Naive thymus-derived CD4-positive, alpha-beta T cell (primary cell): ENCODE measurements at regions not wholly inside any gene's neighbourhood (a gene's known extent, or its start where the extent isn't known, plus 50 kb on each side); places are given as distances from the start of the nearest gene placed in this dataset.

ENCODE experiments used
- ATAC-seq: fragments of 150-1000 bp; cut with Tn5 transposase; 2 replicates; pipeline ENCODE4 v1.10.0; 2021; ENCODE audit warnings: mild to moderate bottlenecking, moderate library complexity
- CTCF ChIA-PET: fragments of 350-600 bp; sonication (Branson Sonifier 250); formaldehyde crosslinking; loops from one replicate; lab custom pipeline; 2021; ENCODE audit warnings: antibody characterized with exemption; lab: Charles Lee
- POLR2A ChIA-PET: fragments of 350-600 bp; sonication (Branson Sonifier 250); formaldehyde crosslinking; loops from one replicate; lab custom pipeline; 2021; ENCODE audit warnings: antibody characterized with exemption, inconsistent platforms; lab: Charles Lee
- DNase-seq, 9 donors: peaks; one replicate each; pipeline versions ENCODE4 v3.0.0 to v3.0.0-alpha.2; 2020 to 2022; ENCODE audit warnings: mixed read lengths in 1 of 9
- H3K27ac ChIP-seq: one replicate; pipeline ENCODE4 v1.7.0; 2013; ENCODE audit warnings: mild to moderate bottlenecking, low read depth, low read length, moderate library complexity
- H3K27me3 ChIP-seq, 2 donors: one replicate each; pipeline ENCODE4 v1.7.0; 2013; ENCODE audit warnings: low read length in 2 of 2, mild to moderate bottlenecking in 2 of 2, moderate library complexity in 2 of 2; ENCODE audit not compliant: control insufficient read depth in 2 of 2, insufficient read depth in 2 of 2
- H3K36me3 ChIP-seq, 3 experiments: 1 replicate in 2 of 3; 2 replicates in 1 of 3; pipeline ENCODE4 v1.7.0; 2013; ENCODE audit warnings: low read length in 3 of 3, mild to moderate bottlenecking in 3 of 3, moderate library complexity in 1 of 3; ENCODE audit not compliant: insufficient read depth in 3 of 3, control insufficient read depth in 2 of 3
- H3K4me1 ChIP-seq, 2 donors: one replicate each; pipeline ENCODE4 v1.7.0; 2013; ENCODE audit warnings: low read length in 2 of 2, mild to moderate bottlenecking in 2 of 2, moderate library complexity in 1 of 2; ENCODE audit not compliant: control insufficient read depth in 2 of 2, insufficient read depth in 2 of 2
- H3K4me3 ChIP-seq: 2 replicates; pipeline ENCODE4 v1.7.0; 2013; ENCODE audit warnings: mild to moderate bottlenecking, low read length
- H3K9me3 ChIP-seq, 3 experiments: 1 replicate in 2 of 3; 2 replicates in 1 of 3; pipeline ENCODE4 v1.7.0; 2013; ENCODE audit warnings: low read length in 3 of 3; ENCODE audit not compliant: control insufficient read depth in 2 of 3
- H3K27ac Mint-ChIP-seq, 9 donors: one replicate each; pipeline ENCODE4 v1.8.0; 2020 to 2022; ENCODE audit warnings: mixed read lengths in 9 of 9, mild to moderate bottlenecking in 8 of 9, moderate library complexity in 5 of 9, inconsistent platforms in 2 of 9
- H3K27me3 Mint-ChIP-seq, 5 donors: one replicate each; pipeline ENCODE4 v1.8.0; 2021 to 2022; ENCODE audit warnings: mixed read lengths in 5 of 5, mild to moderate bottlenecking in 1 of 5
- H3K36me3 Mint-ChIP-seq, 5 donors: one replicate each; pipeline ENCODE4 v1.8.0; 2020 to 2022; ENCODE audit warnings: mixed read lengths in 5 of 5, mild to moderate bottlenecking in 3 of 5, inconsistent platforms in 1 of 5
- H3K4me1 Mint-ChIP-seq, 7 donors: one replicate each; pipeline ENCODE4 v1.8.0; 2020 to 2022; ENCODE audit warnings: mixed read lengths in 7 of 7, mild to moderate bottlenecking in 3 of 7, inconsistent platforms in 1 of 7
- H3K4me3 Mint-ChIP-seq, 10 donors: one replicate each; pipeline ENCODE4 v1.8.0; 2020 to 2022; ENCODE audit warnings: mild to moderate bottlenecking in 10 of 10, mixed read lengths in 10 of 10, moderate library complexity in 6 of 10, inconsistent platforms in 2 of 10
- H3K9me3 Mint-ChIP-seq, 11 donors: one replicate each; pipeline ENCODE4 v1.8.0; 2020 to 2022; ENCODE audit warnings: mixed read lengths in 11 of 11, mild to moderate bottlenecking in 4 of 11, inconsistent platforms in 1 of 11, moderate library complexity in 1 of 11
- intact Hi-C, 2 donors: fragments of 100-400 bp; cut with micrococcal nuclease; formaldehyde crosslinking; loops; one replicate each; pipeline ENCODE4 v1.15.1; 2023

GRCh38 chr5:2857837-2858236 is 106.4 kb upstream of the IRX2 start:
- Histone ChIP-seq H3K4me1 (no peaks in the 10 kb centered on the region), H3K4me3 (no peak overlapping the region), H3K27ac (no peak overlapping the region), H3K27me3 (no peaks in the 10 kb centered on the region), H3K9me3 (no peaks in the 10 kb centered on the region), H3K36me3 (no peaks in the 10 kb centered on the region)
- ChIA-PET CTCF (no interaction called here), POLR2A (no interaction called here)
- Mint-ChIP-seq H3K27ac (no peak overlapping the region), H3K36me3 (no peaks in the 10 kb centered on the region), H3K4me3 (no peak overlapping the region), H3K9me3 (peaks cover 0 to 7% (median 3%) of the 10 kb centered on the region in 11 donors), H3K27me3 (peaks cover 0 to 5% (median 0%) of the 10 kb centered on the region in 5 donors), H3K4me1 (no peaks in the 10 kb centered on the region)
- intact Hi-C loops = no loop called here
- ATAC-seq = no peak
- DNase-seq = no peak

- H3K27me3 ChIP-seq = no peaks in the 10 kb centered on the region
- intact Hi-C loops = no loop called here
- ChIA-PET CTCF (no interaction called here), POLR2A (no interaction called here)
- no peak overlapping the region for H3K4me3 ChIP-seq
- ATAC-seq = no peak
- peaks cover 0 to 7% (median 2%) of the 10 kb centered on the region in 11 donors for H3K9me3 Mint-ChIP-seq
- H3K27ac ChIP-seq = no peak overlapping the region
- H3K4me1 ChIP-seq = no peaks in the 10 kb centered on the region
- no peaks in the 10 kb centered on the region for H3K4me1 Mint-ChIP-seq
- H3K36me3 Mint-ChIP-seq = no peaks in the 10 kb centered on the region
- H3K36me3 ChIP-seq = no peaks in the 10 kb centered on the region
- H3K9me3 ChIP-seq = no peaks in the 10 kb centered on the region
- peaks cover 0 to 5% (median 0%) of the 10 kb centered on the region in 5 donors for H3K27me3 Mint-ChIP-seq
- DNase-seq = no peak
- H3K4me3 Mint-ChIP-seq = no peak overlapping the region
- no peak overlapping the region for H3K27ac Mint-ChIP-seq
Measured at GRCh38 chr5:2856206-2856605, 104.7 kb upstream of the IRX2 start.

- no peak for DNase-seq
- intact Hi-C loops = no loop called here
- POLR2A ChIA-PET = no interaction called here
- Histone ChIP-seq H3K9me3 (no peaks in the 10 kb centered on the region), H3K27me3 (no peaks in the 10 kb centered on the region), H3K4me3 (no peak overlapping the region), H3K27ac (no peak overlapping the region), H3K4me1 (no peaks in the 10 kb centered on the region), H3K36me3 (no peaks in the 10 kb centered on the region)
- H3K27ac Mint-ChIP-seq = no peak overlapping the region
- no peak for ATAC-seq
- no peaks in the 10 kb centered on the region for H3K4me1 Mint-ChIP-seq
- no peaks in the 10 kb centered on the region for H3K36me3 Mint-ChIP-seq
- no peaks in the 10 kb centered on the region for H3K27me3 Mint-ChIP-seq
- no peak overlapping the region for H3K4me3 Mint-ChIP-seq
- CTCF ChIA-PET = no interaction called here
- peaks cover 0 to 10% (median 2%) of the 10 kb centered on the region in 11 donors for H3K9me3 Mint-ChIP-seq
Measured at GRCh38 chr5:2852446-2852845, 101.0 kb upstream of the IRX2 start.

GRCh38 chr5:2851895-2852294 is 100.4 kb upstream of the IRX2 start:
- DNase-seq (no peak), ATAC-seq (no peak)
- no peak overlapping the region for H3K4me3 ChIP-seq
- H3K27ac ChIP-seq = no peak overlapping the region
- Mint-ChIP-seq H3K27me3 (no peaks in the 10 kb centered on the region), H3K36me3 (no peaks in the 10 kb centered on the region), H3K4me1 (no peaks in the 10 kb centered on the region), H3K27ac (no peak overlapping the region), H3K4me3 (no peak overlapping the region), H3K9me3 (peaks cover 0 to 10% (median 2%) of the 10 kb centered on the region in 11 donors)
- ChIA-PET CTCF (no interaction called here), POLR2A (no interaction called here)
- intact Hi-C loops = no loop called here
- no peaks in the 10 kb centered on the region for H3K36me3 ChIP-seq
- no peaks in the 10 kb centered on the region for H3K4me1 ChIP-seq
- no peaks in the 10 kb centered on the region for H3K9me3 ChIP-seq
- H3K27me3 ChIP-seq = no peaks in the 10 kb centered on the region

GRCh38 chr5:2849429-2849828 is 98.0 kb upstream of the IRX2 start:
- Histone ChIP-seq H3K9me3 (no peaks in the 10 kb centered on the region), H3K27me3 (no peaks in the 10 kb centered on the region), H3K4me1 (no peaks in the 10 kb centered on the region), H3K36me3 (no peaks in the 10 kb centered on the region), H3K27ac (no peak overlapping the region), H3K4me3 (no peak overlapping the region)
- H3K4me3 Mint-ChIP-seq = no peak overlapping the region
- no peak for ATAC-seq
- no peaks in the 10 kb centered on the region for H3K27me3 Mint-ChIP-seq
- ChIA-PET CTCF (no interaction called here), POLR2A (no interaction called here)
- no peaks in the 10 kb centered on the region for H3K36me3 Mint-ChIP-seq
- no peaks in the 10 kb centered on the region for H3K4me1 Mint-ChIP-seq
- H3K9me3 Mint-ChIP-seq = peaks cover 0 to 10% (median 4%) of the 10 kb centered on the region in 11 donors
- no peak for DNase-seq
- H3K27ac Mint-ChIP-seq = no peak overlapping the region
- intact Hi-C loops = no loop called here

- DNase-seq = no peak
- Histone ChIP-seq H3K36me3 (no peaks in the 10 kb centered on the region), H3K27me3 (no peaks in the 10 kb centered on the region), H3K4me3 (no peak overlapping the region), H3K4me1 (no peaks in the 10 kb centered on the region), H3K27ac (no peak overlapping the region), H3K9me3 (no peaks in the 10 kb centered on the region)
- CTCF ChIA-PET = no interaction called here
- H3K36me3 Mint-ChIP-seq = no peaks in the 10 kb centered on the region
- H3K27ac Mint-ChIP-seq = no peak overlapping the region
- peaks cover 0 to 11% (median 4%) of the 10 kb centered on the region in 11 donors for H3K9me3 Mint-ChIP-seq
- intact Hi-C loops = no loop called here
- POLR2A ChIA-PET = no interaction called here
- ATAC-seq = no peak
- no peaks in the 10 kb centered on the region for H3K4me1 Mint-ChIP-seq
- H3K4me3 Mint-ChIP-seq = no peak overlapping the region
- no peaks in the 10 kb centered on the region for H3K27me3 Mint-ChIP-seq
Measured at GRCh38 chr5:2848619-2849018, 97.1 kb upstream of the IRX2 start.

GRCh38 chr5:2847608-2848007 is 96.1 kb upstream of the IRX2 start:
- peaks cover 0 to 8% (median 3%) of the 10 kb centered on the region in 11 donors for H3K9me3 Mint-ChIP-seq
- CTCF ChIA-PET = no interaction called here
- H3K27me3 Mint-ChIP-seq = no peaks in the 10 kb centered on the region
- no peaks in the 10 kb centered on the region for H3K9me3 ChIP-seq
- no peaks in the 10 kb centered on the region for H3K36me3 ChIP-seq
- ATAC-seq = no peak
- POLR2A ChIA-PET = no interaction called here
- H3K36me3 Mint-ChIP-seq = no peaks in the 10 kb centered on the region
- H3K4me3 ChIP-seq = no peak overlapping the region
- no peak overlapping the region for H3K27ac Mint-ChIP-seq
- H3K4me3 Mint-ChIP-seq = no peak overlapping the region
- no peak for DNase-seq
- H3K4me1 ChIP-seq = no peaks in the 10 kb centered on the region
- H3K4me1 Mint-ChIP-seq = no peaks in the 10 kb centered on the region
- H3K27ac ChIP-seq = no peak overlapping the region
- intact Hi-C loops = no loop called here
- no peaks in the 10 kb centered on the region for H3K27me3 ChIP-seq
